ENCODE measurements at regions not wholly inside any gene's neighbourhood (a gene's known extent, or its start where the extent isn't known, plus 50 kb on each side); places are given as distances from the start of the nearest gene placed in this dataset.

GRCh38 chr1:8137481-8138244 is 111.6 kb upstream of the ERRFI1 start:
- ATAC-seq (peak; percentile 32 to 75 (median 58)), DNase-seq (peak in 1 of 2 donors; percentile 44)
- 51 to 55% methylated on average over 13 of the region's 13 CpGs for WGBS, 2 donors
- Histone ChIP-seq H3K27me3 (peaks cover 0 to 6% (median 0%) of the 10 kb centered on the region in 7 donors), H3K27ac (peak overlapping the region; percentile 21 to 79 (median 53)), H3K4me1 (peaks cover 0 to 51% (median 30%) of the 10 kb centered on the region in 9 donors), H3K9me3 (no peaks in the 10 kb centered on the region), H3K36me3 (no peaks in the 10 kb centered on the region), H3K4me3 (peak overlapping the region in 1 of 10 donors; percentile 7)
- intact Hi-C loops (cut with DNase I) = loop anchor here in 2 of 10 donors (10.0 kb wide), 3 partner anchors 63 to 93 kb away; no protein-coding TSS in a partner anchor
- no peak for TF ChIP-seq CTCF (IDR thresholded peaks at IDR 0.05)

- H3K9me3 ChIP-seq = no peaks in the 10 kb centered on the region
- ATAC-seq (no peak), DNase-seq (no peak)
- intact Hi-C loops (cut with DNase I) = loop anchor here in 2 of 10 donors (10.0 kb wide), 3 partner anchors 62 to 92 kb away; no protein-coding TSS in a partner anchor
- WGBS, 2 donors = 74 to 81% methylated on average over 5 of the region's 5 CpGs
- H3K27ac ChIP-seq = peak overlapping the region in 8 of 10 donors; percentile 10 to 79 (median 58)
- H3K4me3 ChIP-seq = no peak overlapping the region
- peaks cover 0 to 6% (median 0%) of the 10 kb centered on the region in 7 donors for H3K27me3 ChIP-seq
- peaks cover 0 to 51% (median 30%) of the 10 kb centered on the region in 9 donors for H3K4me1 ChIP-seq
- no peak for TF ChIP-seq CTCF (IDR thresholded peaks at IDR 0.05)
- no peaks in the 10 kb centered on the region for H3K36me3 ChIP-seq
Observed at GRCh38 chr1:8136766-8137165, 110.7 kb upstream of the ERRFI1 start.

- intact Hi-C loops (cut with DNase I) = loop anchor here in 2 of 10 donors (10.0 kb wide), 3 partner anchors 60 to 90 kb away; no protein-coding TSS in a partner anchor
- H3K27me3 ChIP-seq = peaks cover 0 to 6% (median 0%) of the 10 kb centered on the region in 7 donors
- H3K4me3 ChIP-seq = no peak overlapping the region
- H3K4me1 ChIP-seq = peaks cover 0 to 48% (median 30%) of the 10 kb centered on the region in 9 donors
- DNase-seq (no peak), ATAC-seq (no peak)
- WGBS, 2 donors = 83 to 86% methylated on average over 7 of the region's 7 CpGs
- no peaks in the 10 kb centered on the region for H3K36me3 ChIP-seq
- H3K27ac ChIP-seq = peak overlapping the region in 7 of 10 donors; percentile 44 to 82 (median 72)
- no peaks in the 10 kb centered on the region for H3K9me3 ChIP-seq
- TF ChIP-seq CTCF (IDR thresholded peaks at IDR 0.05) = no peak
Observed at GRCh38 chr1:8135250-8135649, 109.1 kb upstream of the ERRFI1 start.

GRCh38 chr1:8134546-8135235 is 108.6 kb upstream of the ERRFI1 start:
- intact Hi-C loops (cut with DNase I) = loop anchor here in 3 of 10 donors (5.0 to 10.0 kb wide), 4 partner anchors 52 to 90 kb away; no protein-coding TSS in a partner anchor
- Histone ChIP-seq H3K27ac (peak overlapping the region; percentile 44 to 82 (median 70)), H3K4me3 (peak overlapping the region in 1 of 10 donors; percentile 33), H3K36me3 (no peaks in the 10 kb centered on the region), H3K9me3 (no peaks in the 10 kb centered on the region), H3K27me3 (peaks cover 0 to 6% (median 0%) of the 10 kb centered on the region in 7 donors), H3K4me1 (peaks cover 0 to 48% (median 30%) of the 10 kb centered on the region in 9 donors)
- ATAC-seq (peak in 1 of 8 donors; percentile 37), DNase-seq (no peak)
- 79 to 80% methylated on average over 14 of the region's 14 CpGs for WGBS, 2 donors
- TF ChIP-seq CTCF (IDR thresholded peaks at IDR 0.05) = no peak
